Bone marrow (tissue), 2 donors: ENCODE measurements at regions not wholly inside any gene's neighbourhood (a gene's known extent, or its start where the extent isn't known, plus 50 kb on each side); places are given as distances from the start of the nearest gene placed in this dataset.
"Not testable (repeated sequence)": the region's sequence is repeated elsewhere in the genome, so short reads cannot be mapped to it uniquely, and the experiment has no call there.

Experiments used
- DNase-seq, 2 donors: peaks; one replicate each; lab custom pipeline; 2025; lab: John Stamatoyannopoulos, UW

GRCh38 chr5:36423578-36424307 lies 122.0 kb upstream of the RANBP3L start:
- no peak for DNase-seq

GRCh38 chr5:36426070-36426469 lies 124.4 kb upstream of the RANBP3L start:
- not testable (repeated sequence) for DNase-seq

- no peak for DNase-seq
These were observed 133.8 kb upstream of the RANBP3L start for GRCh38 chr5:36435516-36435915.

- no peak for DNase-seq
These were observed 134.6 kb upstream of the RANBP3L start for GRCh38 chr5:36436306-36436705.

- no peak for DNase-seq
These were observed 137.3 kb upstream of the RANBP3L start for GRCh38 chr5:36438765-36439561.

- no peak for DNase-seq
These were observed 138.6 kb upstream of the RANBP3L start for GRCh38 chr5:36440300-36440699.

GRCh38 chr5:36441280-36441679 lies 139.6 kb upstream of the RANBP3L start:
- no peak for DNase-seq

GRCh38 chr5:36442352-36442751 lies 140.7 kb upstream of the RANBP3L start:
- DNase-seq = no peak

- no peak for DNase-seq
These were observed 141.1 kb upstream of the RANBP3L start for GRCh38 chr5:36442796-36443195.

- no peak for DNase-seq
These were observed 142.2 kb upstream of the RANBP3L start for GRCh38 chr5:36443941-36444340.

- no peak for DNase-seq
These were observed 143.1 kb upstream of the RANBP3L start for GRCh38 chr5:36444582-36445418.

- DNase-seq = no peak
These were observed 146.1 kb upstream of the RANBP3L start for GRCh38 chr5:36447776-36448175.

GRCh38 chr5:36450229-36451014 lies 148.7 kb upstream of the RANBP3L start:
- no peak for DNase-seq

- DNase-seq = no peak
These were observed 150.8 kb upstream of the RANBP3L start for GRCh38 chr5:36452424-36453006.

- no peak for DNase-seq
These were observed 148.7 kb upstream of the SLC1A3 start for GRCh38 chr5:36457511-36458270.

- DNase-seq = no peak
These were observed 147.7 kb upstream of the SLC1A3 start for GRCh38 chr5:36458746-36459145.

GRCh38 chr5:36459176-36460135 lies 146.9 kb upstream of the SLC1A3 start:
- no peak for DNase-seq

- DNase-seq = no peak
These were observed 143.9 kb upstream of the SLC1A3 start for GRCh38 chr5:36462295-36463021.

GRCh38 chr5:36475942-36476341 lies 130.5 kb upstream of the SLC1A3 start:
- DNase-seq = not testable (repeated sequence)
